HG03097 (cell line): ENCODE measurements at regions not wholly inside any gene's neighbourhood (a gene's known extent, or its start where the extent isn't known, plus 50 kb on each side); places are given as distances from the start of the nearest gene placed in this dataset.

ENCODE experiments used
- ATAC-seq: cut with Tn5 transposase; IDR thresholded peaks from one replicate; pipeline ENCODE4 v1.9.1; 2021; ENCODE audit not compliant: unreplicated experiment, low FRiP score

DNA sequence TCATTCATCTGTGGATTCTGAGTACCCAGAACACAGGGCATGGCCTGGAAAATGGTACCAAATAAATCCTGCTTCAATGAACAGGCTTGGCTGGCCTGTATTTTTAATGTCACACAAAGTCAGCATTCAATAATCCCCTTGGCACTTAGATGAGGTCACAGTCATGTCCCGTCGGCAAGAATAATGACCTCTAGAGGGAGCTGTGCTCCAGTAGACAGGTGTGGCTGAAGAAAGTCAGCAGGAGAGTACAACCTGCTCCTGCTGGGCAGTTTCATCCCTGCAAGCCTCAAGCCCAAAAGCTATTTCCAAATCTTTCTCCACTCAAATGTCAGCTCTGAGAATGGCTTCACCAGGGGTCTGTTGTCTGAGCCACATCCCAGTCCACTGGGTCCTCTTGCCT lies 404.0 kb upstream of the F9 start:
- peak; percentile 73 for ATAC-seq

GRCh38 chrX:139125916-139126315 lies 404.6 kb upstream of the F9 start:
- no peak for ATAC-seq

GRCh38 chrX:139121616-139122286 lies 408.8 kb upstream of the F9 start:
- ATAC-seq = no peak

- no peak for ATAC-seq
These were observed 409.2 kb upstream of the FGF13 start for GRCh38 chrX:139120760-139121159.

DNA sequence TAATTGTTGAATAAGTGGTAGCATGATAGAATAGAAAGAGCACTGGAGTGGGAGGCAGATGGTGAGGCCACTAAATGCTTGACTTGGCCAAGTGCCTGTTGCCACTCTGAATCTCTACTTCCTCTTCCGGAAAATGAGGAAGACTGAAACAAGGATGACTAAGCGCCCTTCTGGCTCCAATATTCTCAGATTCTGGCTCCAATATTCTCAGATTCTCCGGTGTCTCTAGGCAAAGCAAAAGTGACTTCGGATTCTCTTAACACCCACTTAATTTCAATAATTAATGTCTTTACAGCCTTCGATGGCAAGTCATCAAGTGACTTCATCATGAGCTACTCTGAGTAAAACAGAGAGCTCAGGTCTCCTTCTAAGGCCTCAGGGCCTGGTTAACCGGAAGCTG lies 402.2 kb upstream of the FGF13 start:
- ATAC-seq = no peak

- ATAC-seq = no peak
These were observed 400.9 kb upstream of the FGF13 start for GRCh38 chrX:139112432-139112831.

- ATAC-seq = no peak
These were observed 394.6 kb upstream of the FGF13 start for GRCh38 chrX:139106069-139106468.

DNA sequence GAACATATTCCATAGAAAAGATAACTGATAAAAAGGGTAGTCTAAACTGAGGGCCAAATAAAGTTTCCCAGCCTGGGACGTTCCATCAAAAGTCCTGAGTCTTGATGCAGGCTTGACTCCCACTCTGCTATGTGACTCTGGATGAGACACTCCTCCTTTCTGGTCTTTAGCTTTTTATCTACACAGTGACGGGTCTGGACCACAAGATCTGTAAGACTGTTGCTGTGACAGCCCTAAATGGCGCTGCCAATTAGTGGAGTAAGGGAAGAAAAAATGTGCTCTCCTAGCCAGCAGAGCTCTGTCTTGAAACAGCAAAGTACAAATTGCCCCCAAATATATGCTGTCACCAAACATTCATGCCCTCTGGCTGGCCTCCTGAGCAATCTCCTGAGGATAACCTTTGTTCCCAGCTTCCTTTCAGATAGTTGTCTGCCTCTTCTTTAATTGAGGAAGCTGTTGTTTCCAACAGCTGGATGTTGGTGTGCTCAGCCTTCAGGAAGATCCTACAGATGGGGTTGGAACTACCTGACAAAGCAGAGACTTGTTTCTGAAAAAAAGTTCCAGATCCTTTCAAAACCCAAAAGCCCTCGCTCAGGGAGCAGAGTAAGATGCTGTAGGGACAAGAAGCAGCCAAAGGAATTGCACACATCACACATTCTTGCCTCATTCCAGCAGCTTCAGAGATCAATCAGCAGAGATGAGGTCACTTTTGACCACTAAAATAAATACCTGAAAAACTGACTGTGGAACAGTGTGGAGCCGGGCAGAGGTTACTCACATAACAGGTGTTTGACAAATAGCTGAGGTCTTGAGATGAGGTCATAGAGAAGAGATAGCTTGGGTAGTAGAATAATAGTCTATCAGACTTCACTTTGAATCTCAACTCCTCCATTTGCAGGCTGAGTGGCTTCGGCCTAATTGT lies 383.4 kb upstream of the FGF13 start:
- no peak for ATAC-seq

GRCh38 chrX:139093201-139093600 lies 381.7 kb upstream of the FGF13 start:
- no peak for ATAC-seq

GRCh38 chrX:139091878-139092277 lies 380.4 kb upstream of the FGF13 start:
- no peak for ATAC-seq

- no peak for ATAC-seq
These were observed 379.5 kb upstream of the FGF13 start for GRCh38 chrX:139091066-139091465.

- ATAC-seq = no peak
These were observed 374.7 kb upstream of the FGF13 start for GRCh38 chrX:139086246-139086645.

DNA sequence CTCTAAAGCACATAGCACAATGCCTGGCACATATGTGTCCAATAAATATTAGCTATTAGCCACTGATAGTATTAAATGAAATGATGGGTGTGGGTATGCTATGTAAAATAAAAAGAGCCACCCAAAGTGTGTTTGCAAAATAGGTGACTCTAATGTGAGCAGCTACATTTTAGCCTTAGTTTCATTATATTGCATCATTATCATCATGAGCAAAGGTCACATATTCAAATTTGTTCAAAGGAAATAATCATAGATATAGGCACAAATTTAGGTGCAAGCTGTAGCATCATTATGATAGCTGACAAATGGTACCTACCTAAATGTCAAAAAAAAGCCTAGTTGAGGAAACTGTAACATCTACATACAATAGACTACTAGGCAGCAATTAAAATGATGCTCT lies 373.9 kb upstream of the FGF13 start:
- ATAC-seq = no peak

DNA sequence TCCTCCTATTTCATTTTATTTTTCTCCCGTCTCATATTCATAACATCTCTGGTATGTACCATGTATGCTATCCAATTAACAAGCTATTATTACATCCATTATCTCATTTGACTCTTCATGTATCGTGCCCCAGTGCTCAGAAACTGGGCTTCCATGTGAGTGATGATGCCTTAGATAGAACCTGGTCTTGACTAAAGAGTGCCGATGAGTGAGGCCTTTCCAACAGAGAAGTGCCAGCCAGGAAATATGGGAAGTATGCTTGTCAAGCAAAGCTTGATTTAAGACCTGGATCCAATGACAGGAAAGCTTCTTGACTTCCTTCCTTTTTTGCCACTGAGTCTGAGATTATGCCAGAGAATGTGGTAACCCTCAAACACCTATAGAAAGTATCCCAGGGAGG lies 371.7 kb upstream of the FGF13 start:
- no peak for ATAC-seq

DNA sequence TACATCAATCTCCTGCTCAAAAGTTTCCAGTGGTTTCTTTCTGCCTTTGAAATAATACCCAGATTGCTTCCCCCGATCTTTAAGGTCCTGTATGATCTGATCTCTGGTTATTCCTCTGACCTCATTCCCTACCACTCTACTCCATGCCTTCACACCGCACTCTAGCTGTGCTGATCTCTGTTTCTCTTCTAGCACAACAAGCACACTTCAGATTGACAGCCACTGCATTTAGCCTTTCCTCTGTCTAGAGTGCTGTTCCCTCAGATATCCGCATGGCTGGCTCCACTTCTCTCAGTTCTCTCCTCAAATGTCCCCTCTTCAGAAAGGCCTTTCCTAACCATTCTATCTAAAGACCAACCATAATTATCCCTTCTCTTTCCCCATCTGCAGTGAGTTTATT lies 370.4 kb upstream of the FGF13 start:
- ATAC-seq = no peak

- no peak for ATAC-seq
These were observed 368.3 kb upstream of the FGF13 start for GRCh38 chrX:139079789-139080188.

- no peak for ATAC-seq
These were observed 367.3 kb upstream of the FGF13 start for GRCh38 chrX:139078761-139079280.

- no peak for ATAC-seq
These were observed 366.8 kb upstream of the FGF13 start for GRCh38 chrX:139078342-139078741.

- no peak for ATAC-seq
These were observed 366.0 kb upstream of the FGF13 start for GRCh38 chrX:139077281-139078250.

DNA sequence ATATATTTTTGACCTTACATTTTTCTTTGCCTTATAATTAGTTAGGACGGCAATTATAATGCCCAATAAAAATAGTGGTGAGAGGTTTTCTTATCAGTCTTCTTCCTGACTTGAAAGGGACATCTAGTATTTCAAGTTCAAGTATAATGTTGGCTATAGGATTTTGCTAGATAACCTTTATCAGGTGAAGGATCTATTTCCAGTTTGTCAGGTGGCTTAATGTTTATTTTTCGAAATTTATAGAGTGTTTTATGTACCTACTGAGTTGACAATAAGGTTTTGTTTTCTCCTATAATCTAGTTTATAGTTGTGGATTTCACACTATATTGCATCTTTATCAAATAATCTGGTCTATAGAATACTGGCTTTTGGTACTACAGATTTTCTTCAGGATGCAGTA lies 351.8 kb upstream of the FGF13 start:
- no peak for ATAC-seq
